Activated T-helper 2 cell treated with anti-CD3 and anti-CD28 coated beads, Interferon-gamma antibody, Interleukin-2, Interleukin-4, amounts not matched to agents 10 μg/mL and 5 μg/mL and 100 μg/mL, durations not matched to agents 14 hours and 24 hours and 36 hours (primary cell): ENCODE measurements at regions not wholly inside any gene's neighbourhood (a gene's known extent, or its start where the extent isn't known, plus 50 kb on each side); places are given as distances from the start of the nearest gene placed in this dataset.

Source experiments
- DNase-seq: peaks from one replicate; pipeline ENCODE4 v3.0.0; 2021; ENCODE audit warnings: low spot score
- H3K27ac Mint-ChIP-seq: one replicate; pipeline ENCODE4 v1.8.0; 2021; ENCODE audit warnings: mixed read lengths
- H3K27me3 Mint-ChIP-seq: one replicate; pipeline ENCODE4 v1.8.0; 2021; ENCODE audit warnings: low read depth, mixed read lengths
- H3K36me3 Mint-ChIP-seq: one replicate; pipeline ENCODE4 v1.8.0; 2021; ENCODE audit warnings: low read depth, mixed read lengths
- H3K4me1 Mint-ChIP-seq: one replicate; pipeline ENCODE4 v1.8.0; 2021; ENCODE audit warnings: low read depth, mixed read lengths
- H3K4me3 Mint-ChIP-seq: one replicate; pipeline ENCODE4 v1.8.0; 2021; ENCODE audit warnings: low read depth, mild to moderate bottlenecking, moderate library complexity, mixed read lengths
- H3K9me3 Mint-ChIP-seq: one replicate; pipeline ENCODE4 v1.8.0; 2021; ENCODE audit warnings: mixed read lengths
- intact Hi-C: fragments of 100-400 bp; cut with micrococcal nuclease; formaldehyde crosslinking; loops from one replicate; pipeline ENCODE4 v1.15.1; 2023

DNA sequence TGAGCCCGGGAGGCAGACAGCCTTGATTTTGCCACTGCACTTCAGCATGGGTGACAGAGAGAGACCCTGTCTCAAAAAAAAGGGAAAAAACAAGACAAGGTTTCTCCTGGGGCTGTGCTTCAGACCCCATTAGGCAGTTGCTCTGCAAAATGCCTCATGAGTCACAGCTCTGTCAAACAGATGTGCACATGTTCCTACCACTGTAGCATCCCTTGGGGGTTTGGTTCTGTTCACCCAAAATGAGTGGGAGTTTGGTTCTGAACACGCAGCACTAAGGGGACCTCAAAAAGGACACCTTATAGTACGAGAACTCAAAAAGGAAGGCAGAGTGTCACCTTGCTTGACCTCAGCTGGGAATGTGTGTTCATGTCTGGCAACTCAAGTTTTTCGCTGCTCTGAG, 134.9 kb downstream of the RPIA start:
- no peaks in the 10 kb centered on the region for H3K27me3 Mint-ChIP-seq
- no peaks in the 10 kb centered on the region for H3K36me3 Mint-ChIP-seq

DNA sequence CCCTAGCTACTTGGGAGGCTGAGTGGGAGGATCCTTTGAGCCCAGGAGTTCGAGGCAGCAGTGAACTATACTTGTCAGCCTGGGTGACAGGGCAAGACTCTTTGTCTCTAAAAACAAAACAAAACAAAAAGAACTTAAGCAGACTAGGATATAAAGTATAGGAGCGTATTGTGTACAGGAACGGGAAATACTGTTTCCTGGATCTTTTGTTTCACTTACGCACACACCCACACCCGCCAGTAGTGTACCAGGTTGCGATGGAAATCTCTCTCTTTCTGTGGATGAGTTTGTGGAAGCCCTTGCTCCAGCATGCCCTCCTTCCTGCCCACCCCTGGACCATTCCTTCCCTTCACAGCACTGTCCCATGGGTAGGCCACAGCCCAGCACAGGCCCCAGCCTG, 136.3 kb downstream of the RPIA start:
- Mint-ChIP-seq H3K27ac (no peak overlapping the region), H3K27me3 (no peaks in the 10 kb centered on the region), H3K9me3 (no peaks in the 10 kb centered on the region), H3K4me3 (no peak overlapping the region), H3K4me1 (no peaks in the 10 kb centered on the region), H3K36me3 (no peaks in the 10 kb centered on the region)
- no peak for DNase-seq
- intact Hi-C loops: no loop called here

More for the DNA sequence above, 134.9 kb downstream of the RPIA start:
- Mint-ChIP-seq H3K4me1 (no peaks in the 10 kb centered on the region), H3K9me3 (no peaks in the 10 kb centered on the region), H3K27ac (no peak overlapping the region), H3K4me3 (no peak overlapping the region)
- intact Hi-C loops: no loop called here
- no peak for DNase-seq

DNA sequence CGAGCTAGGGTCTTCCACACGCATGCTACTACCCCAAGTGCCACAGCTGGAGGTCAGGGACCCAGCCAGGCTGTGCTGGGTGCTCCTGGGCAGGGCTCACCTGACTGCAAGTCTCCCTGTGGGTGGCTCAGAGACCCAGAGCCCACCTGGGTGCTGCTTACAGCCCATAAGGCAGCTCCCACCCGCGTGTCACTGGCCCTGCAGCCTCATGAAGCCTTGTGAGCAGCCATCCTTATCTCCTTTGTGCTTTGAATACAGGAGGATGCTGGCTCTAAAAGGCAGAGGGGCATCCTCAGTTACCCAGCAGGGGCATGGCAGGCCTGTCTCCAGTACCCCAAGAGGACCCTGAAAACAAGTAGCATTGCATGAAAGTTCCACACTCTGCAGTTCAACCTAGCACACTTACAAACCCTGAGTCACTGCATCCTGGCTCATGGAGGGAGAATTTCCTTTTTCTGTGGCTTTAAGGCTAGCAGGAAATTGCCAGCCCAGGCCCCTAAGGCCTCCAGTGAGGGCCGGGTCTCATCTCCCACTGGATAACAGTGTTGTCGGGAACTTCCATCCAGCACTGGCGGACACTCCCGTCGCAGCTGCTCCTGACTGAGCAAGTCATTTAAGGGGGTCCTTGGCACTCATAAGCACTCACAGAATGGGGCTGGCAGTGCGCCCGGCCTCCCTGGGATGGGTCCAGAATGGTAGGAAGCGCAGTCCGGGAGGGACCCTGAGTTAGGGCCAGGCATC, 137.1 kb downstream of the RPIA start:
- Mint-ChIP-seq H3K27ac (no peak overlapping the region), H3K4me1 (no peaks in the 10 kb centered on the region), H3K4me3 (no peak overlapping the region), H3K27me3 (no peaks in the 10 kb centered on the region), H3K9me3 (no peaks in the 10 kb centered on the region), H3K36me3 (no peaks in the 10 kb centered on the region)
- DNase-seq: no peak
- intact Hi-C loops: no loop called here

DNA sequence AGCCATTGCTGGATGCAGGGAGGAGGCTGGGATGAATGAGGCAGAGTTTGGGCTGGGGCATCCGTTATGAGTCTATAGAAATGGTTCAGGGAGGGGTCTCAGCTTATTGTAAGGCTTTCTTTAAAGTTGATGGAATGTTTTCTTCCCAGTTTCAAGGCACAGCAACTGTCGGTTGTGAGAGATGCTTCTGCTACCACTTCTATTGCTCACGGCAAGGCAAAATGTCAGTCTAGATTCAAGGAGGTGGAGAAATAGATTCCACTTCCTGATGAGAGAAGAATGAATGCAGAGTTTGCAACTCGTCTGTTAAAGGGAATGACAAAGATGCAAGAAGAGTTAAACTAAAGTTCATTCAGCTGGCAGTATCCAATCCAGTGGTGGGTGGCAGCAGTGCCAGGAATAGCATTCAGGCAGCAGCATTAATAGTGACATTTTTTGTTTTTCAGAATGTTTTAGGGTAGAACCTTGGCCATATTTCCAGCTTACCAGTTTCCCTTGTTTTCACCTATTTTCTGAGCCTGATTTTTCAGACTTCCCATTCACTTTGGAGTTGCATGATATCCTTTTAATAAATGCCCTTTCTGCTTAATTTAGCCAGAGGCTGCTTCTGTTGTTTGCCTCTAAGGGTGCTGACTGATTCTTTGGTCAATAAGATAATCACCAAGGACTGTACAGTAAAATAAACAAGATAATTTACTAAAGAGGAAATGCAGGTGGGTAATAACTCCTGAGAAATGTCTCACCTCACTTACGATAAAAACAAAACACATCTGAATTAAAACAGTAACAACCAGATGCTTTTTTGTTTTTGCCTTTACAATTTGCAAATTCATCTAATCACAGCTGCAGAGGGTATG, 138.4 kb downstream of the RPIA start:
- Mint-ChIP-seq H3K4me1 (no peaks in the 10 kb centered on the region), H3K27me3 (peaks cover 4% of the 10 kb centered on the region), H3K36me3 (no peaks in the 10 kb centered on the region), H3K27ac (no peak overlapping the region), H3K4me3 (no peak overlapping the region), H3K9me3 (no peaks in the 10 kb centered on the region)
- intact Hi-C loops: no loop called here
- DNase-seq: no peak

DNA sequence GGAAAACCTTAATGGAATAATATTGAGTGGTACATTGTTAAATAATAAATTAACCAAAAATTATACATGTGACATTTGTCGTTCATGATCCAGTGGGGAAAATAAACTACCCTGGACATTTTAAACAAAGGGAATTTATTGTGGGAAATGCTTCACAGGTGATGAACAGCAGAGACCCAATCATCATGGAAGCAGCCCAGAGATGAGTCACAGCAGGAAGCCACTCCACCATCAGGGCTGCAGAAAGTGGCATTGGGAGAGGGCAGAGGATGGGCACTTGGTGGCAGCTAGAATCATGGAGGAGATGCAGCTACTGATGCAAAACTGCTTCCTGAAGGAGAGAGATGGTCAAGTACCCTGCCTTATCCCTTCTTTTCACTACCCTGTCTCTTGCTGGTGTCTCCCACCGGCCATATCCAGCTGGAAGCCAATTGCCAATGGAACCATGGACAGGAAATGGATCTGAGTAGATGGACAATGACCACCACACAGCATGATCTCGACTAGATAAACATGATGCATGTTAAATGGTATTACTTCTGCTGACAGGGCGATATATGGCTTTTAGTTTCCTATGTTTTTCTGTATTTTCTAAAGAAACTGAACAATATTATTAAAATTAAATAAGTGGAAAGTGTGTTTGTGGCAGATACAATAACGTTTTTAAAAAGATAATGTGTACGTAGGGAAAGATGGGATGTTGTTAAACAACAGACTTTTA, 139.8 kb downstream of the RPIA start:
- H3K36me3 Mint-ChIP-seq: no peaks in the 10 kb centered on the region
- peaks cover 4% of the 10 kb centered on the region for H3K27me3 Mint-ChIP-seq
- H3K27ac Mint-ChIP-seq: no peak overlapping the region
- intact Hi-C loops: no loop called here
- H3K4me1 Mint-ChIP-seq: no peaks in the 10 kb centered on the region
- DNase-seq: no peak
- no peak overlapping the region for H3K4me3 Mint-ChIP-seq
- H3K9me3 Mint-ChIP-seq: no peaks in the 10 kb centered on the region

DNA sequence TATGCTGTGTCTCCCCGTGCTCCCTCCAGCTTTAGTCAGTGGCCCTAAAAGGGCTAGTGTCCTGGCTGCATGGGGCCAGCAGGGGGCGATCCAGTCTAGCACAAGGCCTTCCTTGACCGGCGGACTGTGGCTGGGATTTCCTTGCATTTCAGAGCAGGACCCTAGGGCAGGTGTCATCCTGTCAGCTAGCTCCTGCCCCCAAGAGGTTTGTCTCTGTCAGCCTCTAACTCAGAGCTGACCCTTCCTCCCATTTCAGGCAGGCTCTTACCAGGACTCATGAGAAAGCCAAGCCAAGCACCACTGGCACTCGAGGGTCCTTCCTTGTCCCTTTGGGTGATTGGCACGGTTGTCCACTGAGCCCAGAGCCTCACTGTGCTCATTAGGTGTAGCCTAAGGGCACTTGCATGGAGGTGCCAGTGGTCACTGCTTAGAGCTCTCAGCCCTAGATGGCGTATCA, 140.3 kb downstream of the RPIA start:
- peak; percentile 18 for DNase-seq
- Mint-ChIP-seq H3K27me3 (peaks cover 4% of the 10 kb centered on the region), H3K4me1 (no peaks in the 10 kb centered on the region), H3K36me3 (no peaks in the 10 kb centered on the region), H3K27ac (no peak overlapping the region), H3K9me3 (no peaks in the 10 kb centered on the region), H3K4me3 (no peak overlapping the region)
- intact Hi-C loops: no loop called here

DNA sequence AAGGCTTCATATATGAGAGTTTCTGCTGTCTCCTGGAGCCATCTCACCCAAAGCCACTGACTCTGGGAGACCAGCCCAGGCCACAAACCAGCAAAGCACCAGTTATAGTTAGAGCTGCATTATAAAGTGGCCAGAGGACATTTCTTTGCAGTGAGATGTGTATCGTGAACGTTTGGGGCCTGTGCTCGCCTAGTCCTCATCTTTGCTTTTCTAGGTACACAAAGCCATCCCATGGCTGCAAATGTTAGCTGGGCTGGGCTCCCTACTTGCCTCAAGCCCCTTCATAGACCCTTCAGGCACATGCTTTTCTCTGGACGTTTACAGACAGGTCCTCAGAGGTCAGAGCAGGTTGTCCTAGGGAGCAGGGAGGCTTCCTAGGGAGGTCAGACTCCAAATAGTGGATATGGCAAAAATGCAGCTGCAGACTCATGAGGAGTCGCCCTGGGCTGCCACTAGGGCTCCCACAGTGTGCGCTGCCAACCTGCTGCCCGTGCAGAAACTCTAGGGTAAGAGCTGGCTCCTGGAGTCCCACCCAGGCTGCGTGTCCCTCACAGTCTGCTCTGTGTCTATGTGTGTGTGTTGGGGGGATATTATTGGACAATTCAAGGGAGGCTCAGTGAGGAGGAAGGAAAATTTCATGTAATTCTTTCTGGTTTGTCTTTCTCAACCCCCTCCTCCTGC, 141.0 kb downstream of the RPIA start:
- Mint-ChIP-seq H3K27ac (no peak overlapping the region), H3K9me3 (no peaks in the 10 kb centered on the region), H3K36me3 (no peaks in the 10 kb centered on the region), H3K4me3 (no peak overlapping the region), H3K27me3 (peaks cover 4% of the 10 kb centered on the region), H3K4me1 (no peaks in the 10 kb centered on the region)
- DNase-seq: no peak
- intact Hi-C loops: no loop called here

DNA sequence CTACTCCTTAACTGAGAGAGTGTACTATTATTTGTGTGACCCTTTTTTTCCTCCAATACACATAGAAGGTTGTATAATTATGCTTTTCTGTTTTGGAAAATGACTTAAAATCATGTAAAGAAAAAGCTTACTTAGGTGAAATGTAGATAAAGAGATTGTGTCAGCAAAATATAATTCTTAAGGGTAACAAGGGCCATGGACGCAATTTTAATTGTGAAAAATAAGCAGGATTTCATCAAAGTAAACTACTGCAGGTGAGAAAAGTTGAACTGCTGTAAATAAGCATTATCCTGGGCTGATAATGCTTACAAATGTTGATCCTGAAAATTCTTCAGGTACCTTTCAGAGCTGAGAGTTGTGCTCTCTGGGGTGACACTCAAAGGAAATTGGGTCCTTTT, 141.5 kb downstream of the RPIA start:
- Mint-ChIP-seq H3K9me3 (no peaks in the 10 kb centered on the region), H3K4me1 (no peaks in the 10 kb centered on the region), H3K27me3 (peaks cover 4% of the 10 kb centered on the region), H3K36me3 (no peaks in the 10 kb centered on the region), H3K4me3 (no peak overlapping the region), H3K27ac (no peak overlapping the region)
- intact Hi-C loops: no loop called here
- DNase-seq: no peak

DNA sequence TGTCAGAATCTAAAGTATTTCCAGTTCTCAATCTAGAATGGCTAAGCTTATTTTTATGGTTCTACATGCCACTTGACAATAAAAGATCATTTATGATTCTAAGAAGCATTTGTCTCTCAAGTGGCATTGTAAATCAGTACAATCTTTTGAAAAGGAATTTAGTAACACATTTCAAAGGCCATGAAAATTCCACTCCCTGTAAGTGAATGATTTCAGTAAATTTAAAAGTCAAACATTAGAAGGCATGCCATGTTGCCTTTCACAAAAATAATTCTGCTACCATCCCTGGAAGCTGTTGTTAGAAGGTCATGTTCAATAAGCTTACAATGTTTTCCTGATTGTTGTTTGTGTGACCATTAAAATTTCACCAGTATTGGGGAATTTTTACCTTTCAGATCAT, 142.9 kb downstream of the RPIA start:
- Mint-ChIP-seq H3K27ac (no peak overlapping the region), H3K9me3 (no peaks in the 10 kb centered on the region)
- intact Hi-C loops: no loop called here

DNA sequence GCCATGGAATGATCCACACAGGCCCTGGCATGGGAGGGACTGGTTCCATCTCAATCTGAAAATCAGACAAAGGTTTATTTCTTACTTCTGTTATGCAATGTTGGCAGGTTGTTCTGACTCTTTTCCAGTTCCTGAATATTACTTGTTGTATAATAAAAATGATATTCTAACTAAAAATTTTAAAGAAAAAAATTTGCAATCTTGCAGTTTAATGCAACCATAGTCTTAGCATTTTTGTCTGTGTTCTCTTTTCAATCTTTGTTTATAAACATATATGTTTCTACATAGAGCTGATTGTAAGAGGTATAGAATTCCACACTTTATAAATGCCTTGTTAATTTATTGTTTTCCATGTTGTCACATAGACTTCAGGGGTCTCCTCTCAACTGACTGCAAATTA, 143.4 kb downstream of the RPIA start:
- peaks cover 4% of the 10 kb centered on the region for H3K27me3 Mint-ChIP-seq
- intact Hi-C loops: no loop called here
- no peak for DNase-seq
- no peak overlapping the region for H3K4me3 Mint-ChIP-seq
- peaks cover 3% of the 10 kb centered on the region for H3K4me1 Mint-ChIP-seq
- no peak overlapping the region for H3K27ac Mint-ChIP-seq
- H3K36me3 Mint-ChIP-seq: no peaks in the 10 kb centered on the region
- H3K9me3 Mint-ChIP-seq: no peaks in the 10 kb centered on the region

More for the DNA sequence above, 142.9 kb downstream of the RPIA start:
- DNase-seq: no peak
- Mint-ChIP-seq H3K27me3 (peaks cover 4% of the 10 kb centered on the region), H3K4me1 (peaks cover 3% of the 10 kb centered on the region), H3K4me3 (no peak overlapping the region), H3K36me3 (no peaks in the 10 kb centered on the region)

DNA sequence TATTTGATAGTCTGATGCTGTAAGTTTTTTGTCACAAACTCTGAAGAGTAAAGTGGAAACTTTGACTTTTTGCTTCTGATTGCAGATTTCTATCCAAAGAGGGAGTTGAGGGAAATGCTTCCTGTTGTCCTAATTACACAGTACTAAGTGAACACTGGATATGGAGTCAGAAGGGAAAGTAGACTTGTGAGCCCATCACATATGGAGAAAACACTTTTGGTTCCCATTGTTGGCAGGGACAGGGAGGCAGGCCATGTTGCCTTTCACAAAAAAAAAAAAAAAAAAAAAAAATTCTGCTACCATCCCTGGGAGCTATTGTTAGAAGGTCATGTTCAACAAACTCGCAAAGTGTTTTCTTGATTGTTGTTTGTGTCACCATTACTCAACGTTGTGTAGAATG, 144.3 kb downstream of the RPIA start:
- no peak overlapping the region for H3K4me3 Mint-ChIP-seq
- intact Hi-C loops: no loop called here

DNA sequence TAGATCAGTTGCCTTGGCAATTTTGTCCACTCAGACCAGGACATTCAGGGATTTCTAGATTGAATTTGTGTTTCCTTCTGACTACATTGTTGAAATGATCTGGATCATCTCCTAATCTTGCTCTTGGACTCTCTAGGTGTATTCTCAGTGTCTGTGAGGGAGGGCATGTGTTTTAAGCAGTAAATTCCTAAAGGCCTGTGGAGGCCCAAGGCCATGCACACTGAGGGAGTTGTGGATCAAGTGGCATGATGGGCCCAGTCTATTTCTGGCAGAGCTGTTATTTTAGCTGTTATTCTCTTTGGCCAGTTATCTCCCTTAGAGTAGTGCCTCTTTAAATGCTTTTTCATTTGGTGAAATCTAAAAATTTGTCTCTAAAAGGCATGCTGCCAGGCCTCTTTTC, 144.9 kb downstream of the RPIA start:
- Mint-ChIP-seq H3K9me3 (no peaks in the 10 kb centered on the region), H3K36me3 (no peaks in the 10 kb centered on the region), H3K27ac (no peak overlapping the region), H3K4me3 (no peak overlapping the region), H3K4me1 (peaks cover 3% of the 10 kb centered on the region), H3K27me3 (peaks cover 6% of the 10 kb centered on the region)
- intact Hi-C loops: no loop called here
- DNase-seq: no peak

More for the DNA sequence above, 144.3 kb downstream of the RPIA start:
- no peaks in the 10 kb centered on the region for H3K36me3 Mint-ChIP-seq
- DNase-seq: no peak
- no peak overlapping the region for H3K27ac Mint-ChIP-seq
- H3K4me1 Mint-ChIP-seq: peaks cover 3% of the 10 kb centered on the region
- H3K27me3 Mint-ChIP-seq: peaks cover 4% of the 10 kb centered on the region
- H3K9me3 Mint-ChIP-seq: no peaks in the 10 kb centered on the region
